ENCODE measurements at regions not wholly inside any gene's neighbourhood (a gene's known extent, or its start where the extent isn't known, plus 50 kb on each side); places are given as distances from the start of the nearest gene placed in this dataset.

DNA sequence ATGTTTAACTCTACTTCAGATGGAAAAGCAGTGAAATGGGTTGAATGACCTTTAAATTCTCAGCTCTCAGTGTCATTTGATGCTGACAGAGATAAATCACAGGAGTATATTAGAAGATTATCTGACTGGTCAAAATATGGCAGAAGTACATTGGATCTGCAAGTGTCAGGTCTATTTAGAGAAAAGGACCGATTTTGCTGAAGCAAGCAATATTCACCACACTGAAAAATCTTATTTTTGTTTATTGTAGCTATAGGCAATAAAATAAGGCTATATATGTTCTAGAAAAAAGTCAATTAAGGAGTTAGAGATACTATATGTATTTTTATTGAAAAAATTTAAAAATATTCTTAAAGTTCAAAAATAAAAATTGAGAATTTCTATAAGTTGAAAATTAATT is 325.3 kb downstream of the CXXC4 start:
- TF ChIP-seq, protein P1, sequence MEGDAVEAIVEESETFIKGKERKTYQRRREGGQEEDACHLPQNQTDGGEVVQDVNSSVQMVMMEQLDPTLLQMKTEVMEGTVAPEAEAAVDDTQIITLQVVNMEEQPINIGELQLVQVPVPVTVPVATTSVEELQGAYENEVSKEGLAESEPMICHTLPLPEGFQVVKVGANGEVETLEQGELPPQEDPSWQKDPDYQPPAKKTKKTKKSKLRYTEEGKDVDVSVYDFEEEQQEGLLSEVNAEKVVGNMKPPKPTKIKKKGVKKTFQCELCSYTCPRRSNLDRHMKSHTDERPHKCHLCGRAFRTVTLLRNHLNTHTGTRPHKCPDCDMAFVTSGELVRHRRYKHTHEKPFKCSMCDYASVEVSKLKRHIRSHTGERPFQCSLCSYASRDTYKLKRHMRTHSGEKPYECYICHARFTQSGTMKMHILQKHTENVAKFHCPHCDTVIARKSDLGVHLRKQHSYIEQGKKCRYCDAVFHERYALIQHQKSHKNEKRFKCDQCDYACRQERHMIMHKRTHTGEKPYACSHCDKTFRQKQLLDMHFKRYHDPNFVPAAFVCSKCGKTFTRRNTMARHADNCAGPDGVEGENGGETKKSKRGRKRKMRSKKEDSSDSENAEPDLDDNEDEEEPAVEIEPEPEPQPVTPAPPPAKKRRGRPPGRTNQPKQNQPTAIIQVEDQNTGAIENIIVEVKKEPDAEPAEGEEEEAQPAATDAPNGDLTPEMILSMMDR (IDR thresholded peaks at IDR 0.05), result no peak
- TF ChIP-seq POLR2A (IDR thresholded peaks at IDR 0.05), result no peak

Measured in Peyer's patch (tissue), 4 donors.